Sigmoid colon (tissue), 4 donors: ENCODE measurements at regions not wholly inside any gene's neighbourhood (a gene's known extent, or its start where the extent isn't known, plus 50 kb on each side); places are given as distances from the start of the nearest gene placed in this dataset.

ENCODE experiments used
- CTCF ChIP-seq, 4 experiments: fragments of 450-650 bp in 3 of 4; fragments of 200-600 bp in 1 of 4; IDR thresholded peaks; one replicate each; pipeline ENCODE4 v1.5.1; 2016 to 2019; ENCODE audit warnings: antibody characterized with exemption in 4 of 4, mild to moderate bottlenecking in 3 of 4, moderate library complexity in 2 of 4
- EP300 ChIP-seq, 4 donors: sonication (generic); formaldehyde crosslinking; IDR thresholded peaks; one replicate each; pipeline ENCODE4 v1.6.1; 2017; ENCODE audit warnings: antibody characterized with exemption in 4 of 4
- POLR2A ChIP-seq, 2 donors: fragments of 450-650 bp; IDR thresholded peaks; one replicate each; pipeline ENCODE4 v1.6.1; 2016; ENCODE audit warnings: antibody characterized with exemption in 2 of 2, mild to moderate bottlenecking in 2 of 2, moderate library complexity in 2 of 2
- POLR2AphosphoS5 ChIP-seq, 4 donors: sonication (generic); formaldehyde crosslinking; IDR thresholded peaks; one replicate each; pipeline ENCODE4 v1.6.1; 2017; ENCODE audit warnings: antibody characterized with exemption in 4 of 4

- no peak for TF ChIP-seq POLR2AphosphoS5 (IDR thresholded peaks at IDR 0.05)
- no peak for TF ChIP-seq CTCF (IDR thresholded peaks at IDR 0.05)
- no peak for TF ChIP-seq POLR2A (IDR thresholded peaks at IDR 0.05)
- no peak for TF ChIP-seq EP300 (IDR thresholded peaks at IDR 0.05)
Observed at GRCh38 chr11:109347304-109347703, 74.7 kb upstream of the C11orf87 start.
